Activated B cell treated with CpG ODN at 0.5 μM for 24 hours (primary cell): ENCODE measurements at regions not wholly inside any gene's neighbourhood (a gene's known extent, or its start where the extent isn't known, plus 50 kb on each side); places are given as distances from the start of the nearest gene placed in this dataset.

Experiments
- ATAC-seq: fragments of 200-7000 bp; cut with Tn5 transposase; one replicate; pipeline ENCODE4 v1.10.0; 2021; ENCODE audit warnings: low read depth, mild to moderate bottlenecking, moderate library complexity
- CTCF ChIA-PET: fragments of 350-600 bp; sonication (Branson Sonifier 250); formaldehyde crosslinking; loops from one replicate; lab custom pipeline; 2021; ENCODE audit warnings: antibody characterized with exemption; lab: Charles Lee
- POLR2A ChIA-PET: fragments of 350-600 bp; sonication (Branson Sonifier 250); formaldehyde crosslinking; loops from one replicate; lab custom pipeline; 2021; ENCODE audit warnings: antibody characterized with exemption; lab: Charles Lee
- DNase-seq: peaks from one replicate; pipeline ENCODE4 v3.0.0; 2022
- H3K27ac Mint-ChIP-seq: one replicate; pipeline ENCODE4 v1.8.0; 2020; ENCODE audit warnings: mixed read lengths
- H3K27me3 Mint-ChIP-seq: one replicate; pipeline ENCODE4 v1.8.0; 2021; ENCODE audit warnings: mixed read lengths
- H3K36me3 Mint-ChIP-seq: one replicate; pipeline ENCODE4 v1.8.0; 2021; ENCODE audit warnings: low read depth, mixed read lengths
- H3K4me1 Mint-ChIP-seq: one replicate; pipeline ENCODE4 v1.8.0; 2021; ENCODE audit warnings: mixed read lengths
- H3K4me3 Mint-ChIP-seq: one replicate; pipeline ENCODE4 v1.8.0; 2020; ENCODE audit warnings: mild to moderate bottlenecking, mixed read lengths
- H3K9me3 Mint-ChIP-seq: one replicate; pipeline ENCODE4 v1.8.0; 2020; ENCODE audit warnings: mixed read lengths
- intact Hi-C: fragments of 100-400 bp; cut with micrococcal nuclease; formaldehyde crosslinking; loops from one replicate; pipeline ENCODE4 v1.15.1; 2024
- TF ChIP-seq, protein P1 (sequence below): fragments of 200-600 bp; IDR thresholded peaks from one replicate; pipeline ENCODE4 v1.8.0; 2022; ENCODE audit warnings: antibody characterized with exemption, mild to moderate bottlenecking

DNA sequence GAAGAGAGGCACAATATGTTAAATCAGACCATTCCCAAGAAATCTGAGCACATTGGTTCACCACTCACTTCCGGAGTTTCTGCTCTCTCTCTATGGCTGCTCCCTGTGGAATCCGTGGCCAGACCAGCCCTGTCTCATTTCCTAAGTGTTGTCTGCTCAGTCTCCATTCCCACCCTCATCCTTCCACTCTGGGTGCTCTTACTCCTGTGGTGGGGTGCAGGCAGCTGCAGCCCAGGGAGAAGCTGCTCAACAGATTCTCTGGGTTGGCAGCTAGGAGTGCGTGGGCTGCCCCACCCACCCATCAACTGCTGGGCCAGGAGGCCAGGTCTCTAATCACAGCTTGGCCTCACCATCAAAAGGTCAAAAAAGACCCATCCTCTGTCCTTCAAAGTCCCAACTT is 98.3 kb downstream of the ARL4C start:
- H3K9me3 Mint-ChIP-seq: no peaks in the 10 kb centered on the region
- no peak for DNase-seq
- intact Hi-C loops: no loop called here
- POLR2A ChIA-PET: no interaction called here
- no peak overlapping the region for H3K4me3 Mint-ChIP-seq
- peaks cover 12% of the 10 kb centered on the region for H3K27me3 Mint-ChIP-seq
- H3K27ac Mint-ChIP-seq: no peak overlapping the region
- TF ChIP-seq, protein P1, sequence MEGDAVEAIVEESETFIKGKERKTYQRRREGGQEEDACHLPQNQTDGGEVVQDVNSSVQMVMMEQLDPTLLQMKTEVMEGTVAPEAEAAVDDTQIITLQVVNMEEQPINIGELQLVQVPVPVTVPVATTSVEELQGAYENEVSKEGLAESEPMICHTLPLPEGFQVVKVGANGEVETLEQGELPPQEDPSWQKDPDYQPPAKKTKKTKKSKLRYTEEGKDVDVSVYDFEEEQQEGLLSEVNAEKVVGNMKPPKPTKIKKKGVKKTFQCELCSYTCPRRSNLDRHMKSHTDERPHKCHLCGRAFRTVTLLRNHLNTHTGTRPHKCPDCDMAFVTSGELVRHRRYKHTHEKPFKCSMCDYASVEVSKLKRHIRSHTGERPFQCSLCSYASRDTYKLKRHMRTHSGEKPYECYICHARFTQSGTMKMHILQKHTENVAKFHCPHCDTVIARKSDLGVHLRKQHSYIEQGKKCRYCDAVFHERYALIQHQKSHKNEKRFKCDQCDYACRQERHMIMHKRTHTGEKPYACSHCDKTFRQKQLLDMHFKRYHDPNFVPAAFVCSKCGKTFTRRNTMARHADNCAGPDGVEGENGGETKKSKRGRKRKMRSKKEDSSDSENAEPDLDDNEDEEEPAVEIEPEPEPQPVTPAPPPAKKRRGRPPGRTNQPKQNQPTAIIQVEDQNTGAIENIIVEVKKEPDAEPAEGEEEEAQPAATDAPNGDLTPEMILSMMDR: no peak
- H3K4me1 Mint-ChIP-seq: peaks cover 13% of the 10 kb centered on the region
- no peaks in the 10 kb centered on the region for H3K36me3 Mint-ChIP-seq
- ATAC-seq: no peak
- CTCF ChIA-PET: no interaction called here

GRCh38 chr2:234395891-234396420 is 100.9 kb downstream of the ARL4C start:
- ATAC-seq (no peak), DNase-seq (no peak)
- Mint-ChIP-seq H3K27ac (no peak overlapping the region), H3K9me3 (no peaks in the 10 kb centered on the region), H3K4me1 (peaks cover 27% of the 10 kb centered on the region), H3K4me3 (no peak overlapping the region), H3K27me3 (peaks cover 6% of the 10 kb centered on the region), H3K36me3 (no peaks in the 10 kb centered on the region)
- TF ChIP-seq, protein P1: no peak
- POLR2A ChIA-PET: no interaction called here
- intact Hi-C loops: no loop called here
- CTCF ChIA-PET: interaction anchor here (0.6 kb wide), 1 partner anchor 59 kb away, joined by 3 read pairs; no protein-coding TSS in a partner anchor

DNA sequence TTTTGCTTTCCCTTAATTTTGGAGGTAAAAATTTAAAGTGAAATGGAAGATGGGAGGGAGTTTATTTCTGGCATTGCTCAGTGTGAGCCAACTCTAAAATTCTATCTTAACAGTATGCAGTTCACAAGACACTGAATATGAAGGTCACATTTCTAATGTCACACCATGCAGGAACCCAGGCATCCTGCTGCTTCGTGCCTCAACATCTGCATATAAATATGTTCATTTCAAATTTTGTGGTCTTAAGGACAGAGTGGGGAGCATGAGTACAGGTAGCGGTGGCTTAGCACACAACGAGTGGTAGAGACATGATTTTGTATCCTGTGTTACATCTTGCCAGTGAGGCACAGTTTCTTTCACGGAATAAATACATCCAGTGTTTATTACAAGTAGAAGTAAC is 102.4 kb downstream of the ARL4C start:
- H3K36me3 Mint-ChIP-seq: no peaks in the 10 kb centered on the region
- H3K4me1 Mint-ChIP-seq: peaks cover 30% of the 10 kb centered on the region
- ATAC-seq (no peak), DNase-seq (no peak)
- no peak overlapping the region for H3K4me3 Mint-ChIP-seq
- ChIA-PET CTCF (interaction anchor here (1.1 kb wide), 1 partner anchor 152 kb away, joined by 3 read pairs; no protein-coding TSS in a partner anchor), POLR2A (no interaction called here)
- H3K27me3 Mint-ChIP-seq: peaks cover 2% of the 10 kb centered on the region
- intact Hi-C loops: no loop called here
- H3K27ac Mint-ChIP-seq: no peak overlapping the region
- TF ChIP-seq, protein P1: no peak
- H3K9me3 Mint-ChIP-seq: no peaks in the 10 kb centered on the region

- peak overlapping the region; percentile 27 for H3K27ac Mint-ChIP-seq
- POLR2A ChIA-PET: interaction anchor here (0.6 to 1.2 kb wide), 2 partner anchors 28 to 84 kb away, joined by 3 read pairs; no protein-coding TSS in a partner anchor
- H3K9me3 Mint-ChIP-seq: no peaks in the 10 kb centered on the region
- CTCF ChIA-PET: no interaction called here
- intact Hi-C loops: loop anchor here (2.0 kb wide), 1 partner anchor 17 kb away; no protein-coding TSS in a partner anchor
- no peak overlapping the region for H3K4me3 Mint-ChIP-seq
- H3K36me3 Mint-ChIP-seq: no peaks in the 10 kb centered on the region
- no peak for ATAC-seq
- no peaks in the 10 kb centered on the region for H3K27me3 Mint-ChIP-seq
- peaks cover 32% of the 10 kb centered on the region for H3K4me1 Mint-ChIP-seq
- TF ChIP-seq, protein P1: no peak
- no peak for DNase-seq
These were observed 103.5 kb downstream of the ARL4C start for GRCh38 chr2:234393354-234393753.

DNA sequence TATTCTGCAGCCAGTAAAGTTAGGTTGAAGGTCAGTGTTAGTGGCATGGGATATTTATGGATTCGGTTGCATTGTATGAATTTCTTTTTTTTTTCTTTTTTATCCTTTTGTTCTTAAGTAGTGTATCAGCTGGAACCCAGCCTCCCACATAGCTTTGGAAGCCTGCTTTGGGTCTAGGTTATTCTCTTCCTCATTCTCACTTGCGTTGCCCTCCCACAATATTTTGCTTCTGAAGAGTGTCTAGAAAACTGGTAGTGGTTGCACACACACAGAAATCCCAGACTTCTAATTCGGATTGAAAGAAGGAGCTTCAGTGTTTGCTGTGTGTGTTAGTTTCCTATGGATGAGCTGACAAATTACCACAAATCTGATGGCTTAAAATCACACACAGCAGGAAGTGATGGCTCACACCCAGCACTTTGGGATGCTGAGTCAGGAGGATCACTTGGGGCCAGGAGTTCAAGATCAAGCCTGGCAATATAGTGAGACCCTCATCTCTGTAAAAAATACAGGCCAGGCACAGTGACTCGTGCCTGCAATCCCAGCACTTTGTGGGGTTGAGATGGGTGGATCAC is 104.8 kb downstream of the ARL4C start:
- ATAC-seq: no peak
- TF ChIP-seq, protein P1: no peak
- ChIA-PET POLR2A (interaction anchor here (0.5 to 1.2 kb wide), 2 partner anchors 20 to 83 kb away, joined by 3 to 4 read pairs; no protein-coding TSS in a partner anchor), CTCF (interaction anchor here (1.3 kb wide), 1 partner anchor 20 kb away, joined by 3 read pairs; no protein-coding TSS in a partner anchor)
- Mint-ChIP-seq H3K27me3 (no peaks in the 10 kb centered on the region), H3K9me3 (no peaks in the 10 kb centered on the region), H3K4me1 (peaks cover 32% of the 10 kb centered on the region), H3K27ac (no peak overlapping the region), H3K4me3 (no peak overlapping the region), H3K36me3 (no peaks in the 10 kb centered on the region)
- intact Hi-C loops: loop anchor here (2.0 kb wide), 1 partner anchor 19 kb away; no protein-coding TSS in a partner anchor
- no peak for DNase-seq
